Sigmoid colon (tissue), 3 donors: ENCODE measurements at regions not wholly inside any gene's neighbourhood (a gene's known extent, or its start where the extent isn't known, plus 50 kb on each side); places are given as distances from the start of the nearest gene placed in this dataset.

Experiments used
- POLR2A ChIP-seq, 2 donors: fragments of 450-650 bp; IDR thresholded peaks; one replicate each; pipeline ENCODE4 v1.6.1; 2016; ENCODE audit warnings: antibody characterized with exemption in 2 of 2, mild to moderate bottlenecking in 2 of 2, moderate library complexity in 2 of 2
- TF ChIP-seq, protein P1 (sequence below), 4 experiments: fragments of 450-650 bp in 3 of 4; fragments of 200-600 bp in 1 of 4; IDR thresholded peaks; one replicate each; pipeline ENCODE4 v1.5.1; 2016 to 2019; ENCODE audit warnings: antibody characterized with exemption in 4 of 4, mild to moderate bottlenecking in 3 of 4, moderate library complexity in 2 of 4

DNA sequence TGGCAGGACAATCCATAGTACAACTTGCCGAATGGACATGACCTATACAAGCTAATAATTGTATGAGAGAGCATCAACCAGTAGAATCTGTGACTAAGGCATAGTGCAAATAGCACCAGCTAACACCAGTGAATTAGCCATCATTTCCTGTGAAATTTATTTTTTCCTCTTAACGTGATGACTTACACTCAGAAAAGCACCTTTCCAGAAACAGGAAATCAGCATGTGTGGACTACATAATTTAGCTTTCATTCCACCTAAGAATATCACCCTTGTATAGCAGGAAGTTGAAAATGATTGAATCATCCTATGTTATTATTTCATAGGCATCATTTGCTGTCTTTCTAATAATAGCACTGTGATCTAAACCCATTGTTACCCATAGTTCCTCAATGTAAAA, 1393.4 kb upstream of the PCDH7 start:
- no peak for TF ChIP-seq POLR2A (IDR thresholded peaks at IDR 0.05)
- TF ChIP-seq, protein P1, sequence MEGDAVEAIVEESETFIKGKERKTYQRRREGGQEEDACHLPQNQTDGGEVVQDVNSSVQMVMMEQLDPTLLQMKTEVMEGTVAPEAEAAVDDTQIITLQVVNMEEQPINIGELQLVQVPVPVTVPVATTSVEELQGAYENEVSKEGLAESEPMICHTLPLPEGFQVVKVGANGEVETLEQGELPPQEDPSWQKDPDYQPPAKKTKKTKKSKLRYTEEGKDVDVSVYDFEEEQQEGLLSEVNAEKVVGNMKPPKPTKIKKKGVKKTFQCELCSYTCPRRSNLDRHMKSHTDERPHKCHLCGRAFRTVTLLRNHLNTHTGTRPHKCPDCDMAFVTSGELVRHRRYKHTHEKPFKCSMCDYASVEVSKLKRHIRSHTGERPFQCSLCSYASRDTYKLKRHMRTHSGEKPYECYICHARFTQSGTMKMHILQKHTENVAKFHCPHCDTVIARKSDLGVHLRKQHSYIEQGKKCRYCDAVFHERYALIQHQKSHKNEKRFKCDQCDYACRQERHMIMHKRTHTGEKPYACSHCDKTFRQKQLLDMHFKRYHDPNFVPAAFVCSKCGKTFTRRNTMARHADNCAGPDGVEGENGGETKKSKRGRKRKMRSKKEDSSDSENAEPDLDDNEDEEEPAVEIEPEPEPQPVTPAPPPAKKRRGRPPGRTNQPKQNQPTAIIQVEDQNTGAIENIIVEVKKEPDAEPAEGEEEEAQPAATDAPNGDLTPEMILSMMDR (IDR thresholded peaks at IDR 0.05): no peak
